ENCODE measurements at regions not wholly inside any gene's neighbourhood (a gene's known extent, or its start where the extent isn't known, plus 50 kb on each side); places are given as distances from the start of the nearest gene placed in this dataset.
"Not testable (repeated sequence)": the region's sequence is repeated elsewhere in the genome, so short reads cannot be mapped to it uniquely, and the experiment has no call there.

- no peak overlapping the region for H3K27ac ChIP-seq (ENCODE audit: low read depth, low read length)
- no peak overlapping the region for H3K4me3 ChIP-seq (ENCODE audit: insufficient read depth, low read depth, low read length)
- Mint-ChIP-seq H3K4me3 (ENCODE audit: unreplicated experiment) (no peak overlapping the region), H3K9me3 (ENCODE audit: unreplicated experiment) (no peaks in the 10 kb centered on the region), H3K4me1 (ENCODE audit: low read depth, unreplicated experiment) (no peaks in the 10 kb centered on the region), H3K27me3 (ENCODE audit: low read depth, unreplicated experiment) (peaks cover 1% of the 10 kb centered on the region), H3K36me3 (ENCODE audit: low read depth, unreplicated experiment) (no peaks in the 10 kb centered on the region), H3K27ac (ENCODE audit: unreplicated experiment) (no peak overlapping the region)
- DNase-seq (ENCODE audit: low read depth) = no peak
- no peak for TF ChIP-seq EZH2 (IDR thresholded peaks at IDR 0.05; ENCODE audit: insufficient read depth, low read length)
- TF ChIP-seq CTCF (IDR thresholded peaks at IDR 0.05; ENCODE audit: insufficient read depth, low read depth, low read length) = no peak
- no peaks in the 10 kb centered on the region for H3K27me3 ChIP-seq (ENCODE audit: insufficient read depth, low read length)
- H3K4me1 ChIP-seq (ENCODE audit: insufficient read depth, low read length) = no peaks in the 10 kb centered on the region
- no peaks in the 10 kb centered on the region for H3K36me3 ChIP-seq (ENCODE audit: insufficient read depth, low read length)
- no peaks in the 10 kb centered on the region for H4K20me1 ChIP-seq (ENCODE audit: insufficient read depth, low read length)
- H3K79me2 ChIP-seq (ENCODE audit: insufficient read depth, low read length) = no peaks in the 10 kb centered on the region
- H3K4me2 ChIP-seq (ENCODE audit: low read length) = no peak overlapping the region
- no peak for FAIRE-seq
- H3K9ac ChIP-seq (ENCODE audit: low read length) = no peak overlapping the region
- no peaks in the 10 kb centered on the region for H3K9me3 ChIP-seq (ENCODE audit: insufficient read depth, low read depth, low read length)
- no peak overlapping the region for H2AFZ ChIP-seq (ENCODE audit: low read depth, low read length)
Measured at GRCh38 chr5:84752780-84753179, 368.1 kb upstream of the EDIL3 start.

DNA sequence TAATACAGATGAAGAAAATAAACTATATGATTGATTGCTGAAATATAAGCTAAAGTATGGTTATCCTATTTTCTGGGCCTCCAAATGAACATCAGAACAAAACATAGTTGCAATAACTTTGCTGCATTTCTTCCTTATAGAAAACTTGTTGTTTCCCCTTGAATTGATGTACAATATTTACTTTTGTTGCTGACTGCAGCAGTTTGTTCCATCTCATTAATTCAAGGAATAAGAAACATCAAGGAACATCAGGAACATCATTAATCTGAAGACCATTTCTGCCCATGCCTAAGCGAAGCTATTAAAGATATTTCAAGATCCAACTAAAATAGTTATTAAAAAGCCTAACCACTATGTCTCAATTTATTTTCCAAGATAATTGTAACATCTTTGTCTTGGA is 363.6 kb upstream of the EDIL3 start:
- no peak overlapping the region for H3K27ac Mint-ChIP-seq (ENCODE audit: unreplicated experiment)
- Histone ChIP-seq H3K27ac (ENCODE audit: low read depth, low read length) (no peak overlapping the region), H3K4me3 (ENCODE audit: insufficient read depth, low read depth, low read length) (no peak overlapping the region), H4K20me1 (ENCODE audit: insufficient read depth, low read length) (no peaks in the 10 kb centered on the region), H3K4me2 (ENCODE audit: low read length) (no peak overlapping the region), H3K79me2 (ENCODE audit: insufficient read depth, low read length) (no peaks in the 10 kb centered on the region), H3K4me1 (ENCODE audit: insufficient read depth, low read length) (no peaks in the 10 kb centered on the region), H3K27me3 (ENCODE audit: insufficient read depth, low read length) (no peaks in the 10 kb centered on the region), H3K9ac (ENCODE audit: low read length) (no peak overlapping the region), H3K36me3 (ENCODE audit: insufficient read depth, low read length) (no peaks in the 10 kb centered on the region), H3K9me3 (ENCODE audit: insufficient read depth, low read depth, low read length) (no peaks in the 10 kb centered on the region), H2AFZ (ENCODE audit: low read depth, low read length) (no peak overlapping the region)
- FAIRE-seq = no peak
- no peak for DNase-seq (ENCODE audit: low read depth)
- TF ChIP-seq CTCF (IDR thresholded peaks at IDR 0.05; ENCODE audit: insufficient read depth, low read depth, low read length) = no peak
- no peak for TF ChIP-seq EZH2 (IDR thresholded peaks at IDR 0.05; ENCODE audit: insufficient read depth, low read length)
- no peaks in the 10 kb centered on the region for H3K36me3 Mint-ChIP-seq (ENCODE audit: low read depth, unreplicated experiment)
- H3K27me3 Mint-ChIP-seq (ENCODE audit: low read depth, unreplicated experiment) = peaks cover 1% of the 10 kb centered on the region
- no peaks in the 10 kb centered on the region for H3K4me1 Mint-ChIP-seq (ENCODE audit: low read depth, unreplicated experiment)
- H3K9me3 Mint-ChIP-seq (ENCODE audit: unreplicated experiment) = no peaks in the 10 kb centered on the region
- no peak overlapping the region for H3K4me3 Mint-ChIP-seq (ENCODE audit: unreplicated experiment)

DNA sequence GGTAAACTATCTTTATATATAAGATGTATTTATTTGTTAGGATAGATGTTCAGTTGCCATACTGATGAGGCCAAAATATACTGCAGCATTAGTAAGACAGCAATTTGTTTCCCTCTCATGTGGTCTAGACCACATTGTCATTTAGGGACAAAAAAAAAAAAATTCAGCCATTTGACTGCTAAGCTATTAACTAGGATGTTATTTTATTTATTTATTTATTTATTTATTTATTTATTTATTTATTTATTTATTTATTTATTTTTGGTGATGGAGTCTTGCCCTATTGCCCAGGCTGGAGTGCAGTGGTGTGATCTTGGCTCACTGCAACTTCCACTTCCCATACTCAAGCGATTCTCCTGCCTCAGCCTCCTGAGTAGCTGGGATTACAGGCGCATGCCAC is 361.6 kb upstream of the EDIL3 start:
- H3K4me3 ChIP-seq (ENCODE audit: insufficient read depth, low read depth, low read length); H3K27ac Mint-ChIP-seq (ENCODE audit: unreplicated experiment); H3K9me3 ChIP-seq (ENCODE audit: insufficient read depth, low read depth, low read length); FAIRE-seq; H3K4me1 ChIP-seq (ENCODE audit: insufficient read depth, low read length); H3K36me3 ChIP-seq (ENCODE audit: insufficient read depth, low read length); H3K36me3 Mint-ChIP-seq (ENCODE audit: low read depth, unreplicated experiment); H2AFZ ChIP-seq (ENCODE audit: low read depth, low read length); H3K4me3 Mint-ChIP-seq (ENCODE audit: unreplicated experiment); H3K79me2 ChIP-seq (ENCODE audit: insufficient read depth, low read length); H3K27ac ChIP-seq (ENCODE audit: low read depth, low read length); H3K9me3 Mint-ChIP-seq (ENCODE audit: unreplicated experiment); H3K4me2 ChIP-seq (ENCODE audit: low read length); H3K27me3 ChIP-seq (ENCODE audit: insufficient read depth, low read length); H3K4me1 Mint-ChIP-seq (ENCODE audit: low read depth, unreplicated experiment); H4K20me1 ChIP-seq (ENCODE audit: insufficient read depth, low read length); H3K27me3 Mint-ChIP-seq (ENCODE audit: low read depth, unreplicated experiment); DNase-seq (ENCODE audit: low read depth); H3K9ac ChIP-seq (ENCODE audit: low read length): not testable (repeated sequence)
